ENCODE measurements at regions not wholly inside any gene's neighbourhood (a gene's known extent, or its start where the extent isn't known, plus 50 kb on each side); places are given as distances from the start of the nearest gene placed in this dataset.

DNA sequence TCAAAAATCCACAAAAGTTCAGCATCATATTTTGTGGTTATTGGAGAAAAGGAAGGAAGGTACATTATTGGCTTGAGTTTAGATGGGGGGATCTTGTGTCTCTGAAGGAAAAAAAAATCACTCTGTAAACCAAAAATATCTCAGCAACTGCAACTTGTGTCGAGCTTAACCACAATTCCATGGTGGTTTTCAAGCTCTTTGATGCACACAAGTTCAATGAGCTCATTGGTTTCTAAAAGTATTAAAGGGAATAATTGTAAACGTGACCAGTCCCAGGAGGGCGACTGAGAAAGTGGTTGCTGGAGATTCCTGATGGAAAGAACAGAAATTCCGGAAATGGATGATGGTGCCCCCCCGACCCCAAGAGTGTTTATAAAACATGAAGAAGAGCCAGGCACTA is 173.8 kb downstream of the PSAT1 start:
- no peak for ATAC-seq (replicated peaks; ENCODE audit: extremely low read depth, poor library complexity, severe bottlenecking)
- Mint-ChIP-seq H3K36me3 (ENCODE audit: insufficient read depth) (no peaks in the 10 kb centered on the region), H3K27me3 (peaks cover 12% of the 10 kb centered on the region), H3K4me1 (no peaks in the 10 kb centered on the region), H3K27ac (ENCODE audit: low read depth) (no peak overlapping the region), H3K9me3 (no peaks in the 10 kb centered on the region), H3K4me3 (no peak overlapping the region)
- DNase-seq (ENCODE audit: low spot score in 2 of 2) = no peak

DNA sequence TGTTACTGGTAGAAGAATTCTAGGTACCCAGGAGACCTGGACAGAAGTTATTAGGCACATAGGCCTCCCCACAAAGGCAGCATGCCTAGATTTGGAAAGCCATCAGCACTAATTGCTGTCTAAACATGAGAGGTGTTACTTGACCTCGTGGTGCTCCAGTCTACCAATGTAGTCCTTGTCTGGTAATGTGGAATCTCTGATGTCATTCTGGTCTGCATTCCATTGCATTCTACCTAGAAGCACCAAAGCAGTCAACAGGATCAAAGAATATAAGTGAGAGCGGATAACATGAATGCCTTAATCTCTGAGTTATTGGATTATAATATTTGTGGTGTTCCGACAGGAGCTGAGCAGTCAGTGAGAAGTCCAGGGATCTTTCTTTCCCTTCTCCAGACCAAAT is 175.2 kb downstream of the PSAT1 start:
- no peaks in the 10 kb centered on the region for H3K36me3 Mint-ChIP-seq (ENCODE audit: insufficient read depth)
- DNase-seq (ENCODE audit: low spot score in 2 of 2) = no peak
- no peaks in the 10 kb centered on the region for H3K9me3 Mint-ChIP-seq
- H3K27ac Mint-ChIP-seq (ENCODE audit: low read depth) = no peak overlapping the region
- H3K4me3 Mint-ChIP-seq = no peak overlapping the region
- ATAC-seq (replicated peaks; ENCODE audit: extremely low read depth, poor library complexity, severe bottlenecking) = no peak
- peaks cover 12% of the 10 kb centered on the region for H3K27me3 Mint-ChIP-seq
- no peaks in the 10 kb centered on the region for H3K4me1 Mint-ChIP-seq

DNA sequence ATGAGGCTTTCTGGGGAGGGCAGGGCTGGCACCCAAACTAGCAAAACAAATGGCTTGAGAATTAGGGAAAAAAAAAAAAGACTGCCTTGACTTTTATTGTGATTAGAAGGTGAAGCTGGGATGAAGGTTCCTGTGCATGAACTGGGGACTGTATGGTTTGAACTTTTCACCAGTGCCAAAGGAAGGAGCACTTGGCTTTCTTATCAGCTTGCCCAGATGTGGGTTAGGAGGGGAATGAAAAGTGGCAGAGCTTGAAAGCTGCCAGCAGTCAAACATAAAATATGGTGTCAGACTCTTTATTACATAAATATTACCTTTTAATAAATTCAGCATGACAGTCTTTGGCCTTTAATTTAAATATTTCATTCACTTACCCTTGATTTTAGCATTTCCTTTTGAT is 182.5 kb downstream of the PSAT1 start:
- peaks cover 6% of the 10 kb centered on the region for H3K9me3 Mint-ChIP-seq
- H3K4me1 Mint-ChIP-seq = no peaks in the 10 kb centered on the region
- peaks cover 2% of the 10 kb centered on the region for H3K36me3 Mint-ChIP-seq (ENCODE audit: insufficient read depth)
- peaks cover 7% of the 10 kb centered on the region for H3K27me3 Mint-ChIP-seq
- DNase-seq (ENCODE audit: low spot score in 2 of 2) (no peak), ATAC-seq (replicated peaks; ENCODE audit: extremely low read depth, poor library complexity, severe bottlenecking) (no peak)
- no peak overlapping the region for H3K27ac Mint-ChIP-seq (ENCODE audit: low read depth)
- H3K4me3 Mint-ChIP-seq = no peak overlapping the region

DNA sequence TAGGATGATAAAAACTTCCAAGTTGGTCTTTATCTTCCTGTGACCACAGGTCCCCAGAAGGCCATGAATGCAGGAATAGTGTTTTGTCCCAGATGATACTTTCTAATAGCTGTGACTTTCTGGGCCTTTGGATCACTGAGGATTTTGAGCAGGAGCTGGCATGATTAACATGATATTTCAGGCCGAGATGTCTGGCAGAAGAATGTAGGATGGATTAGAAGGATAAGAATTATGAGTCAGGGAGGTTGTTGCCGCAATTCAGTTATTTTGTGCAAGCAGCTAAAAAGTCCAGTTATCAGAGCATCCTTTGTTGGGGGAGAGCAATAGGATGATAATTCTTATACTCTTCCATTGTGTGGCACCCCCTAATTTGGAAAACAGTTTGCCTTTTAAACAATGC is 189.7 kb downstream of the PSAT1 start:
- Mint-ChIP-seq H3K36me3 (ENCODE audit: insufficient read depth) (no peaks in the 10 kb centered on the region), H3K9me3 (peaks cover 6% of the 10 kb centered on the region), H3K4me1 (no peaks in the 10 kb centered on the region), H3K27me3 (peaks cover 8% of the 10 kb centered on the region), H3K4me3 (no peak overlapping the region), H3K27ac (ENCODE audit: low read depth) (no peak overlapping the region)
- no peak for DNase-seq (ENCODE audit: low spot score in 2 of 2)
- no peak for ATAC-seq (replicated peaks; ENCODE audit: extremely low read depth, poor library complexity, severe bottlenecking)

DNA sequence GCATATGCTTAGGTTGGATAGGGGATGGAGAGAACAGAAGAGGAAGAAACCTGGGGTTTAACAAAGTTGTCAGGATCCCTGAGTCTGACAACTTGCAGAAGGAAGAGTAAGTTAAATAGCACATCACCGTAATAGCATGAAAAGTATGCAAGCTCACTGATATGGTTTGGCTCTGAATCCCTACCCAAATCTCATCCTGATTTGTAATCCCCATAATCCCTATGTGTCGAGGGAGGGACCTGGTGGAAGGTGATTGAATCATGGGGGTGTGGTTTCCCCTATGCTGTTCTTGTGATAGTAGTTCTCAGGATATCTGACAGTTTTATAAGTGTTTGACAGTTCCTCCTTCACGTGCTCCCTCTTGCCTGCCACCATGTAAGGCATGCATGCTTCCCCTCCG is 193.3 kb downstream of the PSAT1 start:
- no peaks in the 10 kb centered on the region for H3K9me3 Mint-ChIP-seq
- no peaks in the 10 kb centered on the region for H3K36me3 Mint-ChIP-seq (ENCODE audit: insufficient read depth)
- H3K4me1 Mint-ChIP-seq = no peaks in the 10 kb centered on the region
- no peak overlapping the region for H3K27ac Mint-ChIP-seq (ENCODE audit: low read depth)
- no peak for ATAC-seq (replicated peaks; ENCODE audit: extremely low read depth, poor library complexity, severe bottlenecking)
- no peaks in the 10 kb centered on the region for H3K27me3 Mint-ChIP-seq
- DNase-seq (ENCODE audit: low spot score in 2 of 2) = no peak
- no peak overlapping the region for H3K4me3 Mint-ChIP-seq

DNA sequence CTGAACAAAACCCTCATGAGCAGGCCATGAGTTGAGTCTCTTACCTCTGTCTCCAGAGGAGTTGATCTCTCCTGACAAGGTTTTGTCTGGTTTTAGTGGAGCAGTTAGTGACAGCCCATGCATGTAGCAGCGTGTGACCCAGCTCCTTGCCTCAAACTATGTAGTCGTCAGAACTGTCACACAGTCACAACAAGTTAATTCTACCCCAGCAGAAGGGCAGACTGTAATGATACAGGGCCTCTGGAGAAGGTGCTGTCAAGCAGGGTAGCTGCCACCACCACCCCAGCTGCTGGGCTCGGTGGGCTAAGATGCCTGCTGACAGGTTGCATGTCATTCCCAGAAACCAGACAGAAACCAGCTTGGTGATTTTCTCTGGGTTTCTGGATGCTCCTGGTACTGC is 194.5 kb downstream of the PSAT1 start:
- Mint-ChIP-seq H3K27me3 (no peaks in the 10 kb centered on the region), H3K9me3 (no peaks in the 10 kb centered on the region), H3K4me3 (no peak overlapping the region), H3K4me1 (no peaks in the 10 kb centered on the region), H3K27ac (ENCODE audit: low read depth) (no peak overlapping the region), H3K36me3 (ENCODE audit: insufficient read depth) (no peaks in the 10 kb centered on the region)
- DNase-seq (ENCODE audit: low spot score in 2 of 2) (no peak), ATAC-seq (replicated peaks; ENCODE audit: extremely low read depth, poor library complexity, severe bottlenecking) (no peak)

DNA sequence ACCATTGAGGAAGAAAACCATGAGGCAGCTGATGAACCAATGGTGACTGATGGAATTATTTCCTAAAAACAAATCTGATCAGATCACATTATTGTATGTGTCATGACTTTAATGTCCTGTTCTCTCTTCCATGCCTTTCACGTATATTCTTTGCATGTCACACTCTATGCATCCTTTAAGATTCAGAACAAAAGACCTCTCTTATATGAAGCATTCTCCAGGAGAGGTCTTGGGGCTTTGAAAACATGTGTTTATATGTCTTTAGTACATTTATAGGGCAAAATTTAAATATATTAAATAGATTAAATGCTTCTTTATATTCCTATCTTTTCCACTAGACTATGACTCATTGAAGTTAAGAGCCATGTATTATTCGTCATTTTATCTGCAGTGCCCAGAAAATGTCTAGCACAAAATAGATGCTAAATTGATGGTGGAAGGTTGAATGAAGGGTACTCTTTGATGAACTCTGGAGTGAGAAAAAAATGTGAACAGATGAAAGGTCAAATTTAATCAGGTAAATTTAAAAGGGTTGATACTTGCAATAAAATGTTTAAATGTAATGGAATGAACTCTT is 196.3 kb downstream of the PSAT1 start:
- H3K27me3 Mint-ChIP-seq = no peaks in the 10 kb centered on the region
- ATAC-seq (replicated peaks; ENCODE audit: extremely low read depth, poor library complexity, severe bottlenecking) (no peak), DNase-seq (ENCODE audit: low spot score in 2 of 2) (no peak)
- no peaks in the 10 kb centered on the region for H3K4me1 Mint-ChIP-seq
- H3K9me3 Mint-ChIP-seq = no peaks in the 10 kb centered on the region
- H3K27ac Mint-ChIP-seq (ENCODE audit: low read depth) = no peak overlapping the region
- no peaks in the 10 kb centered on the region for H3K36me3 Mint-ChIP-seq (ENCODE audit: insufficient read depth)
- no peak overlapping the region for H3K4me3 Mint-ChIP-seq

DNA sequence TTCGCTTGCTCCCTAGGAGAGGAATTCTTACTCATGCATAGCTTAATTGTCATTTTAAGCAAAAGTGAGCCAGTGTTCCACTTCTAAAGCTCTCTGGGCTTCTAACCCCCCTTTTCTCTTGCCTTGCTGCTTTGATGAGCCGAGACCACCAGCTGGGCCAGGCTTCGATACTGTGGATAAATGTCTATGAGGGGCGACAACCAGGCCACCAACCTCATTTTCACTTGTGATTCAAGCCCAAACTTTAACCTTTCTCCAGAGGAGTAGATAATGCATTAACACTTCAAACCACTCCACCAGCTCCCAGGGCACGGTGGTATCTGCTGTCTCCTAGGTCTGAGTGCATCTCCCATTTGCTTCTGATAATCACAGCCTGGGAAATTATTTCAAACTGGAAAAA is 205.6 kb downstream of the PSAT1 start:
- Mint-ChIP-seq H3K27me3 (no peaks in the 10 kb centered on the region), H3K27ac (ENCODE audit: low read depth) (no peak overlapping the region)

DNA sequence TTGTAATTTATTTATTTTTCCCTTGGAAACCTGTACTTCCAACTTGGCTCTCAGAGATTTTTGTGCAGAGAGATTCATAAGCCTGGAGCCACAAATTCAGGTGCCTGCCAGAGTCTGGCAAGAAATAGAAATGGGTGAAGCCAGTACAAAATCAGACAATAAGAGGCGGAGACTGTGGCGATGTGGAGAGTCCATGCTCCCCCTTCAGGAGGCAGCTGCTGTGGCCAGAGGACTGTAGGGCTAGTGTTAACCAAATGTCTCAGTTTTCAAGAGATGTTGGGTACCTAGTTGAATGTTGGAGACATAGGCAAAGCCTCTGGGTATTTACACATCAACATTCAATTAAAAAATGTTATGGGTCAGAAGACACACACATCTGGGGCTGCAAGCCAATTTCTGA is 208.6 kb downstream of the PSAT1 start:
- Mint-ChIP-seq H3K4me1 (no peaks in the 10 kb centered on the region), H3K36me3 (ENCODE audit: insufficient read depth) (peaks cover 2% of the 10 kb centered on the region), H3K27me3 (no peaks in the 10 kb centered on the region), H3K9me3 (peaks cover 5% of the 10 kb centered on the region), H3K27ac (ENCODE audit: low read depth) (no peak overlapping the region), H3K4me3 (no peak overlapping the region)
- no peak for ATAC-seq (replicated peaks; ENCODE audit: extremely low read depth, poor library complexity, severe bottlenecking)
- DNase-seq (ENCODE audit: low spot score in 2 of 2) = no peak

More for the DNA sequence above, 205.6 kb downstream of the PSAT1 start:
- ATAC-seq (replicated peaks; ENCODE audit: extremely low read depth, poor library complexity, severe bottlenecking) (no peak), DNase-seq (ENCODE audit: low spot score in 2 of 2) (no peak)
- H3K4me1 Mint-ChIP-seq = no peaks in the 10 kb centered on the region
- no peak overlapping the region for H3K4me3 Mint-ChIP-seq
- peaks cover 5% of the 10 kb centered on the region for H3K9me3 Mint-ChIP-seq
- peaks cover 2% of the 10 kb centered on the region for H3K36me3 Mint-ChIP-seq (ENCODE audit: insufficient read depth)

DNA sequence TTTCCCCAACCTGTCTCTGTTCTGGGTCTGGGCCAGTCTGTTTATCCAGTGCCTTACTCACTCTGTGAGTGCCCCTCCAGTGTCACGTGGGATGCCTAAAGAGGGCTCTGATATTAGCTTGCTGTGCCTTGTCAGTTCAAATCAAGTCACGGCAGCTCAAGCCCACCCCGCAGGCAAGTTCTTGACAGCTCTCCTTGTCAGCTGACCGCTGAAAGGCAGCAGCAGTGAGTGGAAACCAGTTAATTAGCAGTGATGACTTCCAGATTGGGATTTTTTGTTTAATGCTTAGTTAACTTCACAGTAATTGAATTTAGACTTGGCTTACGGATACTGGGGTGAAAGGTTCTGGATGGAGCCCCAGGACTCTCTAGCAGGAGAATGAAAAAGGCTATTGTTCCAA is 210.1 kb downstream of the PSAT1 start:
- H3K4me1 Mint-ChIP-seq = no peaks in the 10 kb centered on the region
- H3K27me3 Mint-ChIP-seq = no peaks in the 10 kb centered on the region
- no peak for ATAC-seq (replicated peaks; ENCODE audit: extremely low read depth, poor library complexity, severe bottlenecking)
- peaks cover 4% of the 10 kb centered on the region for H3K9me3 Mint-ChIP-seq
- H3K4me3 Mint-ChIP-seq = no peak overlapping the region
- no peak for DNase-seq (ENCODE audit: low spot score in 2 of 2)
- peaks cover 2% of the 10 kb centered on the region for H3K36me3 Mint-ChIP-seq (ENCODE audit: insufficient read depth)
- no peak overlapping the region for H3K27ac Mint-ChIP-seq (ENCODE audit: low read depth)

DNA sequence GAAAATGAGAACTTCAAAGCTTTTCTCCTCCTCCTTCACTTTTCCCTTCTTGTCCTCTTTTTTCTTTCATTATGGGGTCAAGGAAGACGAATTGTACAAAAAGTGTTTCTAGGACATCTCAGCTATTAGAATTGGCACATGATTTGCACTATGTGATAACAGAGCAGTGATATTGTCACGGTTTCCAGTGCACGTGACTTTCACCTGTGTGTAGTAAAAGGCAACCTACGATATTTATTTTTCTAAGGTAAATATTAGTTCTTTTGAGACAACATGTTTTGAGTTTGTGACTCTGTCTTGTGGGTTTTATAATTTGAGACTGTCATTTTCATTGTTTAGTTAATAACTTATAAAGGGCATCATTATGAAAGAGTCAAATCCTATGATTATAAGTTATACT is 213.1 kb downstream of the PSAT1 start:
- no peak overlapping the region for H3K4me3 Mint-ChIP-seq

DNA sequence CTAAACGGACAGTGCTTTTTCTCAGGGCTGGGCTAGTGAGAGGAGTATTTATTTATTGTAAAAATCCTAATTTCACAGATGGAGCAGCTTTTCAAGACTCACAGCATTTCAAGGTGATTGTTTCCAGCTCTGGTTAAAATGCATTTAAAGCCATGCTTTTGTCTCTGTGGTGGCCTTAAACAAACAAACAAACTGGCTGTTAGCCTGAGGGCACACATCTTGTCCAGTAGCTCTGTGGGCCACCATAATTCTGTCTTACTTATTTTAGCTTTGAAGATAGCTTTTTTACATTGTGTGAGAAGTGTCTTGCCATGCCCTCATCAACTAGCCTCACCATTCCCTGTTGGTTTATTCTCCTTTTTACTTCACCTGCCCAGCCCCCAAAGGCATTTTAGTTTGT is 218.2 kb downstream of the PSAT1 start:
- Mint-ChIP-seq H3K27ac (ENCODE audit: low read depth) (no peak overlapping the region), H3K9me3 (peaks cover 7% of the 10 kb centered on the region), H3K27me3 (no peaks in the 10 kb centered on the region), H3K4me3 (no peak overlapping the region), H3K4me1 (no peaks in the 10 kb centered on the region), H3K36me3 (ENCODE audit: insufficient read depth) (no peaks in the 10 kb centered on the region)
- DNase-seq (ENCODE audit: low spot score in 2 of 2) (no peak), ATAC-seq (replicated peaks; ENCODE audit: extremely low read depth, poor library complexity, severe bottlenecking) (no peak)

More for the DNA sequence above, 213.1 kb downstream of the PSAT1 start:
- H3K27me3 Mint-ChIP-seq = no peaks in the 10 kb centered on the region
- H3K27ac Mint-ChIP-seq (ENCODE audit: low read depth) = no peak overlapping the region
- no peak for DNase-seq (ENCODE audit: low spot score in 2 of 2)
- H3K36me3 Mint-ChIP-seq (ENCODE audit: insufficient read depth) = peaks cover 1% of the 10 kb centered on the region
- no peak for ATAC-seq (replicated peaks; ENCODE audit: extremely low read depth, poor library complexity, severe bottlenecking)
- no peaks in the 10 kb centered on the region for H3K4me1 Mint-ChIP-seq
- peaks cover 7% of the 10 kb centered on the region for H3K9me3 Mint-ChIP-seq

DNA sequence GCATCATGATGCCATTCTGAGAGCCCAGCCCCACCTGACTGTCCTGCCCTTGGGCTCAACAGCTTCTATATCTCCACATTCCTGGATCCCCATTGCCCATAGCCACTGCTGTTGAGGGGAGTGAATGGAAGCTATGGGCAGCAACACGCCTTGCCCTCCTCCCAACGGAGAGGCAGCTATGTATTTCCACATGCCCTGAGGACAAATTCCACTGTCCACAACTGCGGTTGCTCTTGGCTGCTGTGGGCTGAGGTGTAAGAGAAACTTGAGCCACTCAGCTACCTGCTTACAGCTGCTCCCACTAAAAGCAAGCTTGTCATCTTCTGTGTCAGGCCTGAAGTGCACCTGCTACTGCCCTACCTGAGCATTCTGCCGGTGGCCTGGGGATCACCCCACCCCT is 222.9 kb downstream of the PSAT1 start:
- ATAC-seq (replicated peaks; ENCODE audit: extremely low read depth, poor library complexity, severe bottlenecking) (no peak), DNase-seq (ENCODE audit: low spot score in 2 of 2) (no peak)
- Mint-ChIP-seq H3K36me3 (ENCODE audit: insufficient read depth) (no peaks in the 10 kb centered on the region), H3K4me1 (no peaks in the 10 kb centered on the region), H3K4me3 (no peak overlapping the region), H3K27me3 (no peaks in the 10 kb centered on the region), H3K27ac (ENCODE audit: low read depth) (no peak overlapping the region), H3K9me3 (peaks cover 19% of the 10 kb centered on the region)

DNA sequence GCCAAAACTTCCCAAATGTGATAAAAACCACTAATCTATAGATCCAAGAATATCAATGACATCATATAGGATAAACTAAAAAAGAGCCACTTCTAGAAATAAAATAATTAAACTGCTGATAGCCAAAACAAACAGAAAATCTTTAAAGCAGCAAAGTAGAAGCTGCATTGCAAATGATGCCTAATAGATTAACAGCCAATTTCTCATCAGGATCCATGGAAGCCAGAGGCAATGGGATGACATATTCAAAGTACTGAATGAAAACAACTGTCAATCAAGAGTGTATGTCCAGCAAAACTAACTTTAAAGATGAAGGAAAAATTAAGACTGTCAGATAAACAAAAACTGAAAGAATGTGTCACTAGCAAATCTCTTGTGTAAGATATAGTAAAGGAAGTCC is 224.8 kb downstream of the PSAT1 start:
- Mint-ChIP-seq H3K9me3 (peaks cover 24% of the 10 kb centered on the region), H3K36me3 (ENCODE audit: insufficient read depth) (no peaks in the 10 kb centered on the region), H3K4me3 (no peak overlapping the region), H3K27me3 (no peaks in the 10 kb centered on the region), H3K4me1 (no peaks in the 10 kb centered on the region), H3K27ac (ENCODE audit: low read depth) (no peak overlapping the region)
- no peak for ATAC-seq (replicated peaks; ENCODE audit: extremely low read depth, poor library complexity, severe bottlenecking)
- no peak for DNase-seq (ENCODE audit: low spot score in 2 of 2)
